ENCODE measurements at regions not wholly inside any gene's neighbourhood (a gene's known extent, or its start where the extent isn't known, plus 50 kb on each side); places are given as distances from the start of the nearest gene placed in this dataset.

DNA sequence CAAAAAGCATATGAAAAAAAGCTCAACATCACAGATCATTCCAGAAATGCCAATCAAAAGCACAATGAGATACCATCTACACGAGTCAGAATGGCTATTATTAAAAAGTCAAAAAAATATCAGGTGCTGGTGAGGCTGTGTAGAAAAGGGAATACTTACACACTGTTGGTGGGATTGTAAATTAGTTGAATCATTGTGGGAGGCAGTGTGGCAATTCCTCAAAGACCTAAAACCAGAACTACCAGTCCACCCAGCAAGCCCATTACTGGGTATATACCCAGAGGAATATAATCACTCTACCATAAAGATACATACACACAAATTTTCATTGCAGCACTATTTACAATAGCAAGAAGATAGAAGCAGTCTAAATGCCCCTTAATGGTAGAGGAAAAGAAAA lies 529.9 kb downstream of the SLITRK1 start:
- TF ChIP-seq JUNB (IDR thresholded peaks at IDR 0.05): no peak
- no peak for TF ChIP-seq RARB (CRISPR knock-in tag; IDR thresholded peaks at IDR 0.05)
- no peak for TF ChIP-seq MYC (IDR thresholded peaks at IDR 0.05; ENCODE audit: borderline replicate concordance, low read length)
- TF ChIP-seq, protein P1, sequence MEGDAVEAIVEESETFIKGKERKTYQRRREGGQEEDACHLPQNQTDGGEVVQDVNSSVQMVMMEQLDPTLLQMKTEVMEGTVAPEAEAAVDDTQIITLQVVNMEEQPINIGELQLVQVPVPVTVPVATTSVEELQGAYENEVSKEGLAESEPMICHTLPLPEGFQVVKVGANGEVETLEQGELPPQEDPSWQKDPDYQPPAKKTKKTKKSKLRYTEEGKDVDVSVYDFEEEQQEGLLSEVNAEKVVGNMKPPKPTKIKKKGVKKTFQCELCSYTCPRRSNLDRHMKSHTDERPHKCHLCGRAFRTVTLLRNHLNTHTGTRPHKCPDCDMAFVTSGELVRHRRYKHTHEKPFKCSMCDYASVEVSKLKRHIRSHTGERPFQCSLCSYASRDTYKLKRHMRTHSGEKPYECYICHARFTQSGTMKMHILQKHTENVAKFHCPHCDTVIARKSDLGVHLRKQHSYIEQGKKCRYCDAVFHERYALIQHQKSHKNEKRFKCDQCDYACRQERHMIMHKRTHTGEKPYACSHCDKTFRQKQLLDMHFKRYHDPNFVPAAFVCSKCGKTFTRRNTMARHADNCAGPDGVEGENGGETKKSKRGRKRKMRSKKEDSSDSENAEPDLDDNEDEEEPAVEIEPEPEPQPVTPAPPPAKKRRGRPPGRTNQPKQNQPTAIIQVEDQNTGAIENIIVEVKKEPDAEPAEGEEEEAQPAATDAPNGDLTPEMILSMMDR (IDR thresholded peaks at IDR 0.05): no peak
- TF ChIP-seq POLR2A (IDR thresholded peaks at IDR 0.05; ENCODE audit: low read length): no peak
- TF ChIP-seq, protein P2, sequence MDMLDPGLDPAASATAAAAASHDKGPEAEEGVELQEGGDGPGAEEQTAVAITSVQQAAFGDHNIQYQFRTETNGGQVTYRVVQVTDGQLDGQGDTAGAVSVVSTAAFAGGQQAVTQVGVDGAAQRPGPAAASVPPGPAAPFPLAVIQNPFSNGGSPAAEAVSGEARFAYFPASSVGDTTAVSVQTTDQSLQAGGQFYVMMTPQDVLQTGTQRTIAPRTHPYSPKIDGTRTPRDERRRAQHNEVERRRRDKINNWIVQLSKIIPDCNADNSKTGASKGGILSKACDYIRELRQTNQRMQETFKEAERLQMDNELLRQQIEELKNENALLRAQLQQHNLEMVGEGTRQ (IDR thresholded peaks at IDR 0.05): no peak
- TF ChIP-seq NR3C1 (IDR thresholded peaks at IDR 0.05): no peak
- TF ChIP-seq, protein P3, sequence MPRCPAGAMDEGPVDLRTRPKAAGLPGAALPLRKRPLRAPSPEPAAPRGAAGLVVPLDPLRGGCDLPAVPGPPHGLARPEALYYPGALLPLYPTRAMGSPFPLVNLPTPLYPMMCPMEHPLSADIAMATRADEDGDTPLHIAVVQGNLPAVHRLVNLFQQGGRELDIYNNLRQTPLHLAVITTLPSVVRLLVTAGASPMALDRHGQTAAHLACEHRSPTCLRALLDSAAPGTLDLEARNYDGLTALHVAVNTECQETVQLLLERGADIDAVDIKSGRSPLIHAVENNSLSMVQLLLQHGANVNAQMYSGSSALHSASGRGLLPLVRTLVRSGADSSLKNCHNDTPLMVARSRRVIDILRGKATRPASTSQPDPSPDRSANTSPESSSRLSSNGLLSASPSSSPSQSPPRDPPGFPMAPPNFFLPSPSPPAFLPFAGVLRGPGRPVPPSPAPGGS (IDR thresholded peaks at IDR 0.05): no peak
- TF ChIP-seq RFX5 (IDR thresholded peaks at IDR 0.05): no peak
- no peak for TF ChIP-seq TP53 (CRISPR knock-in tag; IDR thresholded peaks at IDR 0.05)

Data from A549 (cell line).